GM23338 (cell line): ENCODE measurements at regions not wholly inside any gene's neighbourhood (a gene's known extent, or its start where the extent isn't known, plus 50 kb on each side); places are given as distances from the start of the nearest gene placed in this dataset.

ENCODE experiments used
- ATAC-seq: fragments of 200-7000 bp; cut with Tn5 transposase; 3 replicates; pipeline ENCODE4 v1.9.1; 2020
- DNase-seq: peaks from one replicate; pipeline ENCODE4 v3.0.0-alpha.2; 2015; ENCODE audit warnings: low spot score
- H2AFZ ChIP-seq: fragments of 200-600 bp; sonication (generic); 2 replicates; pipeline ENCODE4 v1.8.0; 2016; ENCODE audit warnings: antibody characterized with exemption, mild to moderate bottlenecking, moderate library complexity
- H3F3A ChIP-seq: fragments of 200-600 bp; sonication (generic); replicated peaks from 2 replicates; pipeline ENCODE4 v1.8.0; 2017; ENCODE audit warnings: antibody characterized with exemption, mixed run types, low read depth
- H3K27ac ChIP-seq: fragments of 200-600 bp; sonication (generic); 2 replicates; pipeline ENCODE4 v1.6.1; 2016; ENCODE audit warnings: low read depth
- H3K27me3 ChIP-seq: fragments of 200-600 bp; sonication (generic); 2 replicates; pipeline ENCODE4 v1.8.0; 2016; ENCODE audit warnings: mild to moderate bottlenecking, mixed run types, moderate library complexity; ENCODE audit not compliant: insufficient read depth
- H3K36me3 ChIP-seq: fragments of 200-600 bp; sonication (generic); 2 replicates; pipeline ENCODE4 v1.8.0; 2016; ENCODE audit warnings: mild to moderate bottlenecking; ENCODE audit not compliant: insufficient read depth
- H3K4me1 ChIP-seq: fragments of 200-600 bp; sonication (generic); 2 replicates; pipeline ENCODE4 v1.8.0; 2016; ENCODE audit warnings: mild to moderate bottlenecking, moderate library complexity; ENCODE audit not compliant: insufficient read depth
- H3K4me2 ChIP-seq: fragments of 200-600 bp; sonication (generic); 2 replicates; pipeline ENCODE4 v1.7.1; 2017; ENCODE audit warnings: mixed run types
- H3K4me3 ChIP-seq: fragments of 200-600 bp; sonication (generic); 2 replicates; pipeline ENCODE4 v1.6.1; 2016; ENCODE audit warnings: mixed run types
- H3K79me2 ChIP-seq: fragments of 200-600 bp; sonication (generic); replicated peaks from 2 replicates; pipeline ENCODE4 v1.8.0; 2017; ENCODE audit warnings: mild to moderate bottlenecking; ENCODE audit not compliant: insufficient read depth
- H3K9me2 ChIP-seq: fragments of 200-600 bp; sonication (generic); 2 replicates; pipeline ENCODE4 v1.8.0; 2017; ENCODE audit not compliant: insufficient read depth
- H4K20me1 ChIP-seq: fragments of 200-600 bp; sonication (generic); replicated peaks from 2 replicates; pipeline ENCODE4 v1.8.0; 2017; ENCODE audit warnings: mild to moderate bottlenecking; ENCODE audit not compliant: insufficient read depth
- H3K27ac Mint-ChIP-seq: 2 replicates; pipeline ENCODE4 v1.8.0; 2020; ENCODE audit warnings: inconsistent platforms, mild to moderate bottlenecking, moderate library complexity, mixed read lengths
- H3K27me3 Mint-ChIP-seq: 3 replicates; pipeline ENCODE4 v1.8.0; 2022; ENCODE audit warnings: low read depth, mild to moderate bottlenecking, moderate library complexity, mixed read lengths, inconsistent platforms; ENCODE audit not compliant: insufficient read depth, poor library complexity
- H3K36me3 Mint-ChIP-seq: 3 replicates; pipeline ENCODE4 v1.8.0; 2021; ENCODE audit warnings: low read depth, mild to moderate bottlenecking, inconsistent platforms, moderate library complexity, mixed read lengths
- H3K4me1 Mint-ChIP-seq: 3 replicates; pipeline ENCODE4 v1.8.0; 2020; ENCODE audit warnings: mild to moderate bottlenecking, inconsistent platforms, mixed read lengths
- H3K4me3 Mint-ChIP-seq: 3 replicates; pipeline ENCODE4 v1.8.0; 2021; ENCODE audit warnings: moderate library complexity, mild to moderate bottlenecking, inconsistent platforms, mixed read lengths
- H3K9me3 Mint-ChIP-seq: 3 replicates; pipeline ENCODE4 v1.8.0; 2020; ENCODE audit warnings: moderate library complexity, mild to moderate bottlenecking, inconsistent platforms, mixed read lengths
- CREB1 ChIP-seq: fragments of 250-450 bp; sonication (Bioruptor Pico); IDR thresholded peaks from 2 replicates; pipeline ENCODE4 v1.5.0; 2020; ENCODE audit warnings: low read depth, mild to moderate bottlenecking, moderate library complexity
- EZH2 ChIP-seq: fragments of 200-600 bp; sonication (generic); IDR thresholded peaks from one replicate; pipeline ENCODE4 v1.8.0; 2017; ENCODE audit warnings: antibody characterized with exemption, mild to moderate bottlenecking, low read depth; ENCODE audit not compliant: unreplicated experiment
- EZH2phosphoT487 ChIP-seq: fragments of 200-600 bp; sonication (generic); IDR thresholded peaks from one replicate; pipeline ENCODE4 v1.8.1; 2018; ENCODE audit warnings: antibody characterized with exemption; ENCODE audit not compliant: unreplicated experiment
- JUNB ChIP-seq: IDR thresholded peaks from one replicate; pipeline ENCODE4 v1.6.1; 2016; ENCODE audit warnings: antibody characterized with exemption; ENCODE audit not compliant: unreplicated experiment
- NANOG ChIP-seq: IDR thresholded peaks from 2 replicates; pipeline ENCODE4 v1.6.1; 2016; ENCODE audit warnings: antibody characterized with exemption, borderline replicate concordance
- POLR2AphosphoS5 ChIP-seq: IDR thresholded peaks from 2 replicates; pipeline ENCODE4 v1.6.1; 2016; ENCODE audit warnings: antibody characterized with exemption, low read depth
- STAT1 ChIP-seq: IDR thresholded peaks from one replicate; pipeline ENCODE4 v1.6.1; 2016; ENCODE audit warnings: antibody characterized with exemption; ENCODE audit not compliant: unreplicated experiment
- ZNF114 ChIP-seq: fragments of 250-450 bp; sonication (Bioruptor Pico); IDR thresholded peaks from 2 replicates; pipeline ENCODE4 v1.5.0; 2020; ENCODE audit warnings: mild to moderate bottlenecking, moderate library complexity
- ZNF331 ChIP-seq: fragments of 250-450 bp; sonication (Bioruptor Pico); IDR thresholded peaks from 2 replicates; pipeline ENCODE4 v1.5.0; 2020; ENCODE audit warnings: low read depth, mild to moderate bottlenecking, moderate library complexity
- TF ChIP-seq, protein P1 (sequence below): fragments of 250-450 bp; sonication (Bioruptor Pico); IDR thresholded peaks from 2 replicates; pipeline ENCODE4 v1.5.0; 2020; ENCODE audit warnings: mild to moderate bottlenecking, moderate library complexity
- TF ChIP-seq, protein P2 (sequence below): IDR thresholded peaks from 2 replicates; pipeline ENCODE4 v1.6.1; 2016; ENCODE audit warnings: antibody characterized with exemption
- TF ChIP-seq, protein P3 (sequence below), 2 experiments: fragments of 200-600 bp in 1 of 2; sonication (generic) in 1 of 2; conservative IDR thresholded peaks; 2 replicates each; pipeline versions ENCODE4 v1.5.1 to v1.6.1; 2016 to 2017; ENCODE audit warnings: antibody characterized with exemption in 2 of 2, low read depth in 2 of 2, mild to moderate bottlenecking in 2 of 2, moderate library complexity in 1 of 2
- TF ChIP-seq, protein P4 (sequence below): IDR thresholded peaks from one replicate; pipeline ENCODE4 v1.6.1; 2018; ENCODE audit warnings: antibody characterized with exemption; ENCODE audit not compliant: unreplicated experiment

DNA sequence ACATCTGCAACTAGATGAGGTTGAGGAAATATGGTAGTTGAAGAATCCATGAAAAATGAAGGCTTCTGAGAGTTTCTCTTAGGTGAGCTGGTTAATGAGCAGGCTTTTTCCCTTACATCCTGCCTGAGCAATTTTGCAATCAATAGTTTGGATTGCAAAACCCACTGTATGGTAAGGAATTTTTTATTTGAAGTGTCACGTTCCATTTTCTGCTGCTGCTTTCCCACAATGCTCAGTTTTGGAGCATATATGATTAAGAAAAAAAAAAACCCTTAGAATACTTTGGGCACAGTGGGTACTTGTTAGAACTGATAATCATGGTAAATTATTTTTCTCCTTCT is 144.2 kb downstream of the PCSK1 start (continued):
- TF ChIP-seq, protein P1, sequence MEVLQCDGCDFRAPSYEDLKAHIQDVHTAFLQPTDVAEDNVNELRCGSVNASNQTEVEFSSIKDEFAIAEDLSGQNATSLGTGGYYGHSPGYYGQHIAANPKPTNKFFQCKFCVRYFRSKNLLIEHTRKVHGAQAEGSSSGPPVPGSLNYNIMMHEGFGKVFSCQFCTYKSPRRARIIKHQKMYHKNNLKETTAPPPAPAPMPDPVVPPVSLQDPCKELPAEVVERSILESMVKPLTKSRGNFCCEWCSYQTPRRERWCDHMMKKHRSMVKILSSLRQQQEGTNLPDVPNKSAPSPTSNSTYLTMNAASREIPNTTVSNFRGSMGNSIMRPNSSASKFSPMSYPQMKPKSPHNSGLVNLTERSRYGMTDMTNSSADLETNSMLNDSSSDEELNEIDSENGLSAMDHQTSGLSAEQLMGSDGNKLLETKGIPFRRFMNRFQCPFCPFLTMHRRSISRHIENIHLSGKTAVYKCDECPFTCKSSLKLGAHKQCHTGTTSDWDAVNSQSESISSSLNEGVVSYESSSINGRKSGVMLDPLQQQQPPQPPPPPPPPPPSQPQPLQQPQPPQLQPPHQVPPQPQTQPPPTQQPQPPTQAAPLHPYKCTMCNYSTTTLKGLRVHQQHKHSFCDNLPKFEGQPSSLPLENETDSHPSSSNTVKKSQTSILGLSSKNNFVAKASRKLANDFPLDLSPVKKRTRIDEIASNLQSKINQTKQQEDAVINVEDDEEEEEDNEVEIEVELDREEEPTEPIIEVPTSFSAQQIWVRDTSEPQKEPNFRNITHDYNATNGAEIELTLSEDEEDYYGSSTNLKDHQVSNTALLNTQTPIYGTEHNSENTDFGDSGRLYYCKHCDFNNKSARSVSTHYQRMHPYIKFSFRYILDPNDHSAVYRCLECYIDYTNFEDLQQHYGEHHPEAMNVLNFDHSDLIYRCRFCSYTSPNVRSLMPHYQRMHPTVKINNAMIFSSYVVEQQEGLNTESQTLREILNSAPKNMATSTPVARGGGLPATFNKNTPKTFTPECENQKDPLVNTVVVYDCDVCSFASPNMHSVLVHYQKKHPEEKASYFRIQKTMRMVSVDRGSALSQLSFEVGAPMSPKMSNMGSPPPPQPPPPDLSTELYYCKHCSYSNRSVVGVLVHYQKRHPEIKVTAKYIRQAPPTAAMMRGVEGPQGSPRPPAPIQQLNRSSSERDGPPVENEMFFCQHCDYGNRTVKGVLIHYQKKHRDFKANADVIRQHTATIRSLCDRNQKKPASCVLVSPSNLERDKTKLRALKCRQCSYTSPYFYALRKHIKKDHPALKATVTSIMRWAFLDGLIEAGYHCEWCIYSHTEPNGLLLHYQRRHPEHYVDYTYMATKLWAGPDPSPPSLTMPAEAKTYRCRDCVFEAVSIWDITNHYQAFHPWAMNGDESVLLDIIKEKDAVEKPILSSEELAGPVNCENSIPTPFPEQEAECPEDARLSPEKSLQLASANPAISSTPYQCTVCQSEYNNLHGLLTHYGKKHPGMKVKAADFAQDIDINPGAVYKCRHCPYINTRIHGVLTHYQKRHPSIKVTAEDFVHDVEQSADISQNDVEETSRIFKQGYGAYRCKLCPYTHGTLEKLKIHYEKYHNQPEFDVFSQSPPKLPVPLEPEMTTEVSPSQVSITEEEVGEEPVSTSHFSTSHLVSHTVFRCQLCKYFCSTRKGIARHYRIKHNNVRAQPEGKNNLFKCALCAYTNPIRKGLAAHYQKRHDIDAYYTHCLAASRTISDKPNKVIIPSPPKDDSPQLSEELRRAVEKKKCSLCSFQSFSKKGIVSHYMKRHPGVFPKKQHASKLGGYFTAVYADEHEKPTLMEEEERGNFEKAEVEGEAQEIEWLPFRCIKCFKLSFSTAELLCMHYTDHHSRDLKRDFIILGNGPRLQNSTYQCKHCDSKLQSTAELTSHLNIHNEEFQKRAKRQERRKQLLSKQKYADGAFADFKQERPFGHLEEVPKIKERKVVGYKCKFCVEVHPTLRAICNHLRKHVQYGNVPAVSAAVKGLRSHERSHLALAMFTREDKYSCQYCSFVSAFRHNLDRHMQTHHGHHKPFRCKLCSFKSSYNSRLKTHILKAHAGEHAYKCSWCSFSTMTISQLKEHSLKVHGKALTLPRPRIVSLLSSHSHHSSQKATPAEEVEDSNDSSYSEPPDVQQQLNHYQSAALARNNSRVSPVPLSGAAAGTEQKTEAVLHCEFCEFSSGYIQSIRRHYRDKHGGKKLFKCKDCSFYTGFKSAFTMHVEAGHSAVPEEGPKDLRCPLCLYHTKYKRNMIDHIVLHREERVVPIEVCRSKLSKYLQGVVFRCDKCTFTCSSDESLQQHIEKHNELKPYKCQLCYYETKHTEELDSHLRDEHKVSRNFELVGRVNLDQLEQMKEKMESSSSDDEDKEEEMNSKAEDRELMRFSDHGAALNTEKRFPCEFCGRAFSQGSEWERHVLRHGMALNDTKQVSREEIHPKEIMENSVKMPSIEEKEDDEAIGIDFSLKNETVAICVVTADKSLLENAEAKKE, result no peak
- TF ChIP-seq ZNF114 (CRISPR knock-in tag) (no peak), EZH2phosphoT487 (no peak), STAT1 (no peak), NANOG (no peak), EZH2 (no peak)

DNA sequence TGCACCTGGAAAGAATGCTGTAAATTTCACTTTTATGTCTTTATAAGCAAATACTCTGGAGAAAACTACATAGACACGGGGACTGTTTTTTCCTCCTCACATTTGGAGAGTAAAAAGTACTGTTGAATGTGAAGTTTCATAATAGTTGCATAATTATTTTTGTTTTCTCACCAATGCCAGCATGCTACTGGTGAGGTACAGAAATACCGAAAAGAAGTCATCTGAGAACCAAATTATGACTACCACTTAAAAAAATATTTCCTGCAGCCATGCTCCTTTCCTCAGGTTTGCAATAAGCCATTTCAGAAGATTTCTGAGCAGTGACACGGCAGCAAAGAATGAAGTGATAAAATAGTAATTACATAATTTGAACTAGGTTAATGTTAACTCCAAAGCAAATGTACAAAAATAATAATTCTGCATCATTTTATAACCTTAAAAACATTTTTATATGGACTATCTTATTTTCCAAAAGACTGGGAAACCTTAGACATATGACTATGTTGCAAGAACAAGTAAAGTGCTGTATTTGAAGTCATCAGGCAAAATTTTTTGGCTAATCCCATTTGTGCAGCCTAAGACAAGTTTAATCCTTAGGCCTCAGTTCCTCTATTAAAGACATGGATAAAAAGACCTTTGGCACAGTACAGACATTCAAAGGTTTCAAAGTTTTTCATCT is 144.7 kb downstream of the PCSK1 start:
- Mint-ChIP-seq H3K36me3 (no peaks in the 10 kb centered on the region), H3K27ac (peak overlapping the region; percentile 44; the same call in 1 of the 2 replicates), H3K4me1 (peaks cover 21% of the 10 kb centered on the region; the same call in 2 of the 3 replicates), H3K27me3 (no peaks in the 10 kb centered on the region), H3K9me3 (no peaks in the 10 kb centered on the region), H3K4me3 (no peak overlapping the region)
- Histone ChIP-seq H3K79me2 (no peaks in the 10 kb centered on the region), H3K36me3 (no peaks in the 10 kb centered on the region), H3F3A (no peaks in the 10 kb centered on the region), H3K4me3 (no peak overlapping the region), H2AFZ (no peak overlapping the region), H3K9me2 (no peaks in the 10 kb centered on the region), H3K4me2 (no peak overlapping the region), H3K27ac (no peak overlapping the region), H4K20me1 (no peaks in the 10 kb centered on the region), H3K27me3 (no peaks in the 10 kb centered on the region), H3K4me1 (peaks cover 20% of the 10 kb centered on the region)
- ATAC-seq (no peak), DNase-seq (no peak)
- no peak for TF ChIP-seq ZNF331 (CRISPR knock-in tag)
- TF ChIP-seq EZH2, result no peak
- no peak for TF ChIP-seq CREB1 (CRISPR knock-in tag)
- TF ChIP-seq NANOG, result no peak
- no peak for TF ChIP-seq JUNB
- no peak for TF ChIP-seq POLR2AphosphoS5
- TF ChIP-seq, protein P2, sequence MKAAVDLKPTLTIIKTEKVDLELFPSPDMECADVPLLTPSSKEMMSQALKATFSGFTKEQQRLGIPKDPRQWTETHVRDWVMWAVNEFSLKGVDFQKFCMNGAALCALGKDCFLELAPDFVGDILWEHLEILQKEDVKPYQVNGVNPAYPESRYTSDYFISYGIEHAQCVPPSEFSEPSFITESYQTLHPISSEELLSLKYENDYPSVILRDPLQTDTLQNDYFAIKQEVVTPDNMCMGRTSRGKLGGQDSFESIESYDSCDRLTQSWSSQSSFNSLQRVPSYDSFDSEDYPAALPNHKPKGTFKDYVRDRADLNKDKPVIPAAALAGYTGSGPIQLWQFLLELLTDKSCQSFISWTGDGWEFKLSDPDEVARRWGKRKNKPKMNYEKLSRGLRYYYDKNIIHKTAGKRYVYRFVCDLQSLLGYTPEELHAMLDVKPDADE, result no peak
- no peak for TF ChIP-seq ZNF114 (CRISPR knock-in tag)
- TF ChIP-seq, protein P3, sequence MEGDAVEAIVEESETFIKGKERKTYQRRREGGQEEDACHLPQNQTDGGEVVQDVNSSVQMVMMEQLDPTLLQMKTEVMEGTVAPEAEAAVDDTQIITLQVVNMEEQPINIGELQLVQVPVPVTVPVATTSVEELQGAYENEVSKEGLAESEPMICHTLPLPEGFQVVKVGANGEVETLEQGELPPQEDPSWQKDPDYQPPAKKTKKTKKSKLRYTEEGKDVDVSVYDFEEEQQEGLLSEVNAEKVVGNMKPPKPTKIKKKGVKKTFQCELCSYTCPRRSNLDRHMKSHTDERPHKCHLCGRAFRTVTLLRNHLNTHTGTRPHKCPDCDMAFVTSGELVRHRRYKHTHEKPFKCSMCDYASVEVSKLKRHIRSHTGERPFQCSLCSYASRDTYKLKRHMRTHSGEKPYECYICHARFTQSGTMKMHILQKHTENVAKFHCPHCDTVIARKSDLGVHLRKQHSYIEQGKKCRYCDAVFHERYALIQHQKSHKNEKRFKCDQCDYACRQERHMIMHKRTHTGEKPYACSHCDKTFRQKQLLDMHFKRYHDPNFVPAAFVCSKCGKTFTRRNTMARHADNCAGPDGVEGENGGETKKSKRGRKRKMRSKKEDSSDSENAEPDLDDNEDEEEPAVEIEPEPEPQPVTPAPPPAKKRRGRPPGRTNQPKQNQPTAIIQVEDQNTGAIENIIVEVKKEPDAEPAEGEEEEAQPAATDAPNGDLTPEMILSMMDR (conservative IDR thresholded peaks at IDR 0.05; ENCODE audit: low read depth in 2 of 2), result no peak
- TF ChIP-seq STAT1, result no peak
- TF ChIP-seq, protein P4, sequence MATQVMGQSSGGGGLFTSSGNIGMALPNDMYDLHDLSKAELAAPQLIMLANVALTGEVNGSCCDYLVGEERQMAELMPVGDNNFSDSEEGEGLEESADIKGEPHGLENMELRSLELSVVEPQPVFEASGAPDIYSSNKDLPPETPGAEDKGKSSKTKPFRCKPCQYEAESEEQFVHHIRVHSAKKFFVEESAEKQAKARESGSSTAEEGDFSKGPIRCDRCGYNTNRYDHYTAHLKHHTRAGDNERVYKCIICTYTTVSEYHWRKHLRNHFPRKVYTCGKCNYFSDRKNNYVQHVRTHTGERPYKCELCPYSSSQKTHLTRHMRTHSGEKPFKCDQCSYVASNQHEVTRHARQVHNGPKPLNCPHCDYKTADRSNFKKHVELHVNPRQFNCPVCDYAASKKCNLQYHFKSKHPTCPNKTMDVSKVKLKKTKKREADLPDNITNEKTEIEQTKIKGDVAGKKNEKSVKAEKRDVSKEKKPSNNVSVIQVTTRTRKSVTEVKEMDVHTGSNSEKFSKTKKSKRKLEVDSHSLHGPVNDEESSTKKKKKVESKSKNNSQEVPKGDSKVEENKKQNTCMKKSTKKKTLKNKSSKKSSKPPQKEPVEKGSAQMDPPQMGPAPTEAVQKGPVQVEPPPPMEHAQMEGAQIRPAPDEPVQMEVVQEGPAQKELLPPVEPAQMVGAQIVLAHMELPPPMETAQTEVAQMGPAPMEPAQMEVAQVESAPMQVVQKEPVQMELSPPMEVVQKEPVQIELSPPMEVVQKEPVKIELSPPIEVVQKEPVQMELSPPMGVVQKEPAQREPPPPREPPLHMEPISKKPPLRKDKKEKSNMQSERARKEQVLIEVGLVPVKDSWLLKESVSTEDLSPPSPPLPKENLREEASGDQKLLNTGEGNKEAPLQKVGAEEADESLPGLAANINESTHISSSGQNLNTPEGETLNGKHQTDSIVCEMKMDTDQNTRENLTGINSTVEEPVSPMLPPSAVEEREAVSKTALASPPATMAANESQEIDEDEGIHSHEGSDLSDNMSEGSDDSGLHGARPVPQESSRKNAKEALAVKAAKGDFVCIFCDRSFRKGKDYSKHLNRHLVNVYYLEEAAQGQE, result no peak
